GM23338 (cell line): ENCODE measurements at regions not wholly inside any gene's neighbourhood (a gene's known extent, or its start where the extent isn't known, plus 50 kb on each side); places are given as distances from the start of the nearest gene placed in this dataset.
A peak's percentile ranks its signal among the peaks of the same experiment; 100 is the strongest.

Experiments
- ATAC-seq: fragments of 200-7000 bp; cut with Tn5 transposase; 3 replicates; pipeline ENCODE4 v1.9.1; 2020
- DNase-seq: peaks from one replicate; pipeline ENCODE4 v3.0.0-alpha.2; 2015; ENCODE audit warnings: low spot score
- H2AFZ ChIP-seq: fragments of 200-600 bp; sonication (generic); 2 replicates; pipeline ENCODE4 v1.8.0; 2016; ENCODE audit warnings: antibody characterized with exemption, mild to moderate bottlenecking, moderate library complexity
- H3F3A ChIP-seq: fragments of 200-600 bp; sonication (generic); replicated peaks from 2 replicates; pipeline ENCODE4 v1.8.0; 2017; ENCODE audit warnings: antibody characterized with exemption, mixed run types, low read depth
- H3K27ac ChIP-seq: fragments of 200-600 bp; sonication (generic); 2 replicates; pipeline ENCODE4 v1.6.1; 2016; ENCODE audit warnings: low read depth
- H3K27me3 ChIP-seq: fragments of 200-600 bp; sonication (generic); 2 replicates; pipeline ENCODE4 v1.8.0; 2016; ENCODE audit warnings: mild to moderate bottlenecking, mixed run types, moderate library complexity; ENCODE audit not compliant: insufficient read depth
- H3K36me3 ChIP-seq: fragments of 200-600 bp; sonication (generic); 2 replicates; pipeline ENCODE4 v1.8.0; 2016; ENCODE audit warnings: mild to moderate bottlenecking; ENCODE audit not compliant: insufficient read depth
- H3K4me1 ChIP-seq: fragments of 200-600 bp; sonication (generic); 2 replicates; pipeline ENCODE4 v1.8.0; 2016; ENCODE audit warnings: mild to moderate bottlenecking, moderate library complexity; ENCODE audit not compliant: insufficient read depth
- H3K4me2 ChIP-seq: fragments of 200-600 bp; sonication (generic); 2 replicates; pipeline ENCODE4 v1.7.1; 2017; ENCODE audit warnings: mixed run types
- H3K4me3 ChIP-seq: fragments of 200-600 bp; sonication (generic); 2 replicates; pipeline ENCODE4 v1.6.1; 2016; ENCODE audit warnings: mixed run types
- H3K79me2 ChIP-seq: fragments of 200-600 bp; sonication (generic); replicated peaks from 2 replicates; pipeline ENCODE4 v1.8.0; 2017; ENCODE audit warnings: mild to moderate bottlenecking; ENCODE audit not compliant: insufficient read depth
- H3K9me2 ChIP-seq: fragments of 200-600 bp; sonication (generic); 2 replicates; pipeline ENCODE4 v1.8.0; 2017; ENCODE audit not compliant: insufficient read depth
- H4K20me1 ChIP-seq: fragments of 200-600 bp; sonication (generic); replicated peaks from 2 replicates; pipeline ENCODE4 v1.8.0; 2017; ENCODE audit warnings: mild to moderate bottlenecking; ENCODE audit not compliant: insufficient read depth
- H3K27ac Mint-ChIP-seq: 2 replicates; pipeline ENCODE4 v1.8.0; 2020; ENCODE audit warnings: inconsistent platforms, mild to moderate bottlenecking, moderate library complexity, mixed read lengths
- H3K27me3 Mint-ChIP-seq: 3 replicates; pipeline ENCODE4 v1.8.0; 2022; ENCODE audit warnings: low read depth, mild to moderate bottlenecking, moderate library complexity, mixed read lengths, inconsistent platforms; ENCODE audit not compliant: insufficient read depth, poor library complexity
- H3K36me3 Mint-ChIP-seq: 3 replicates; pipeline ENCODE4 v1.8.0; 2021; ENCODE audit warnings: low read depth, mild to moderate bottlenecking, inconsistent platforms, moderate library complexity, mixed read lengths
- H3K4me1 Mint-ChIP-seq: 3 replicates; pipeline ENCODE4 v1.8.0; 2020; ENCODE audit warnings: mild to moderate bottlenecking, inconsistent platforms, mixed read lengths
- H3K4me3 Mint-ChIP-seq: 3 replicates; pipeline ENCODE4 v1.8.0; 2021; ENCODE audit warnings: moderate library complexity, mild to moderate bottlenecking, inconsistent platforms, mixed read lengths
- H3K9me3 Mint-ChIP-seq: 3 replicates; pipeline ENCODE4 v1.8.0; 2020; ENCODE audit warnings: moderate library complexity, mild to moderate bottlenecking, inconsistent platforms, mixed read lengths
- EZH2 ChIP-seq: fragments of 200-600 bp; sonication (generic); IDR thresholded peaks from one replicate; pipeline ENCODE4 v1.8.0; 2017; ENCODE audit warnings: antibody characterized with exemption, mild to moderate bottlenecking, low read depth; ENCODE audit not compliant: unreplicated experiment
- ZNF114 ChIP-seq: fragments of 250-450 bp; sonication (Bioruptor Pico); IDR thresholded peaks from 2 replicates; pipeline ENCODE4 v1.5.0; 2020; ENCODE audit warnings: mild to moderate bottlenecking, moderate library complexity
- ZNF331 ChIP-seq: fragments of 250-450 bp; sonication (Bioruptor Pico); IDR thresholded peaks from 2 replicates; pipeline ENCODE4 v1.5.0; 2020; ENCODE audit warnings: low read depth, mild to moderate bottlenecking, moderate library complexity
- TF ChIP-seq, protein P1 (sequence below): fragments of 250-450 bp; sonication (Bioruptor Pico); IDR thresholded peaks from 2 replicates; pipeline ENCODE4 v1.5.0; 2020; ENCODE audit warnings: mild to moderate bottlenecking, moderate library complexity
- TF ChIP-seq, protein P2 (sequence below), 2 experiments: fragments of 200-600 bp in 1 of 2; sonication (generic) in 1 of 2; conservative IDR thresholded peaks; 2 replicates each; pipeline versions ENCODE4 v1.5.1 to v1.6.1; 2016 to 2017; ENCODE audit warnings: antibody characterized with exemption in 2 of 2, low read depth in 2 of 2, mild to moderate bottlenecking in 2 of 2, moderate library complexity in 1 of 2

DNA sequence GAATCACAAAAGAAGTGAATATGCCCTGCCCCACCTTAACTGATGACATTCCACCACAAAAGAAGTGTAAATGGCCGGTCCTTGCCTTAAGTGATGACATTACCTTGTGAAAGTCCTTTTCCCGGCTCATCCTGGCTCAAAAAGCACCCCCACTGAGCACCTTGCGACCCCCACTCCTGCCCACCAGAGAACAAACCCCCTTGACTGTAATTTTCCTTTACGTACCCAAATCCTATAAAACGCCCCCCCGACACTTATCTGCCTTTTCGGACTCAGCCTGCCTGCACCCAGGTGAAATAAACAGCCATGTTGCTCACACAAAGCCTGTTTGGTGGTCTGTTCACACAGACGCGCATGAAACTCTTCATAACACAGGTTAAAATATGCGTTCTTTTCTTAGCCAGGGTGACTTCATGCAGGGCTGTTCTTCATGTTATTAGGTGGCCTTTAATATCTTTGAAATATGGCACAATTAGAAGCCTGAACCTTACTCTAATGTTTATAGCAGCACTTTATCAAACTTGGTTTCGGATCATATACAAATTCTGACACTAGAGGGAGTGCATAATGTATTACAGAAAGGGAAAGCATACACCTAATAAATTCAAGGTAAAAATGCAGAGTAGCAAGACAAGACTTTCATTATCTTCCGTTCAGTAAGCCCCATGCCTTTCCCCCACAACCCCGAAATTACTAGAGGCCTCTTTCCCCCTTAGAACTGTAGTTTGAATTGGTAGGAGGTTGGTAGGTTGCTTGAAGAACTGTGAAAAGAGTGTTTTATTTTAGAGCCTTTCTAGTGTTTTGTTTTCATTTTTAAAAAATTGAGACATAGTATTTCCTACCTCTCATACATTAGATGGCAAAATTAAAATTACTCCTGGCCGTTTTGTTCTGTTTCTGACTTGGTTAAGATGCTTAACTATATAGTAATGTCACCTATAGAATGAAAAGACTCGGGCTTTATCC is 117.9 kb downstream of the NPY start (continued):
- TF ChIP-seq, protein P1, sequence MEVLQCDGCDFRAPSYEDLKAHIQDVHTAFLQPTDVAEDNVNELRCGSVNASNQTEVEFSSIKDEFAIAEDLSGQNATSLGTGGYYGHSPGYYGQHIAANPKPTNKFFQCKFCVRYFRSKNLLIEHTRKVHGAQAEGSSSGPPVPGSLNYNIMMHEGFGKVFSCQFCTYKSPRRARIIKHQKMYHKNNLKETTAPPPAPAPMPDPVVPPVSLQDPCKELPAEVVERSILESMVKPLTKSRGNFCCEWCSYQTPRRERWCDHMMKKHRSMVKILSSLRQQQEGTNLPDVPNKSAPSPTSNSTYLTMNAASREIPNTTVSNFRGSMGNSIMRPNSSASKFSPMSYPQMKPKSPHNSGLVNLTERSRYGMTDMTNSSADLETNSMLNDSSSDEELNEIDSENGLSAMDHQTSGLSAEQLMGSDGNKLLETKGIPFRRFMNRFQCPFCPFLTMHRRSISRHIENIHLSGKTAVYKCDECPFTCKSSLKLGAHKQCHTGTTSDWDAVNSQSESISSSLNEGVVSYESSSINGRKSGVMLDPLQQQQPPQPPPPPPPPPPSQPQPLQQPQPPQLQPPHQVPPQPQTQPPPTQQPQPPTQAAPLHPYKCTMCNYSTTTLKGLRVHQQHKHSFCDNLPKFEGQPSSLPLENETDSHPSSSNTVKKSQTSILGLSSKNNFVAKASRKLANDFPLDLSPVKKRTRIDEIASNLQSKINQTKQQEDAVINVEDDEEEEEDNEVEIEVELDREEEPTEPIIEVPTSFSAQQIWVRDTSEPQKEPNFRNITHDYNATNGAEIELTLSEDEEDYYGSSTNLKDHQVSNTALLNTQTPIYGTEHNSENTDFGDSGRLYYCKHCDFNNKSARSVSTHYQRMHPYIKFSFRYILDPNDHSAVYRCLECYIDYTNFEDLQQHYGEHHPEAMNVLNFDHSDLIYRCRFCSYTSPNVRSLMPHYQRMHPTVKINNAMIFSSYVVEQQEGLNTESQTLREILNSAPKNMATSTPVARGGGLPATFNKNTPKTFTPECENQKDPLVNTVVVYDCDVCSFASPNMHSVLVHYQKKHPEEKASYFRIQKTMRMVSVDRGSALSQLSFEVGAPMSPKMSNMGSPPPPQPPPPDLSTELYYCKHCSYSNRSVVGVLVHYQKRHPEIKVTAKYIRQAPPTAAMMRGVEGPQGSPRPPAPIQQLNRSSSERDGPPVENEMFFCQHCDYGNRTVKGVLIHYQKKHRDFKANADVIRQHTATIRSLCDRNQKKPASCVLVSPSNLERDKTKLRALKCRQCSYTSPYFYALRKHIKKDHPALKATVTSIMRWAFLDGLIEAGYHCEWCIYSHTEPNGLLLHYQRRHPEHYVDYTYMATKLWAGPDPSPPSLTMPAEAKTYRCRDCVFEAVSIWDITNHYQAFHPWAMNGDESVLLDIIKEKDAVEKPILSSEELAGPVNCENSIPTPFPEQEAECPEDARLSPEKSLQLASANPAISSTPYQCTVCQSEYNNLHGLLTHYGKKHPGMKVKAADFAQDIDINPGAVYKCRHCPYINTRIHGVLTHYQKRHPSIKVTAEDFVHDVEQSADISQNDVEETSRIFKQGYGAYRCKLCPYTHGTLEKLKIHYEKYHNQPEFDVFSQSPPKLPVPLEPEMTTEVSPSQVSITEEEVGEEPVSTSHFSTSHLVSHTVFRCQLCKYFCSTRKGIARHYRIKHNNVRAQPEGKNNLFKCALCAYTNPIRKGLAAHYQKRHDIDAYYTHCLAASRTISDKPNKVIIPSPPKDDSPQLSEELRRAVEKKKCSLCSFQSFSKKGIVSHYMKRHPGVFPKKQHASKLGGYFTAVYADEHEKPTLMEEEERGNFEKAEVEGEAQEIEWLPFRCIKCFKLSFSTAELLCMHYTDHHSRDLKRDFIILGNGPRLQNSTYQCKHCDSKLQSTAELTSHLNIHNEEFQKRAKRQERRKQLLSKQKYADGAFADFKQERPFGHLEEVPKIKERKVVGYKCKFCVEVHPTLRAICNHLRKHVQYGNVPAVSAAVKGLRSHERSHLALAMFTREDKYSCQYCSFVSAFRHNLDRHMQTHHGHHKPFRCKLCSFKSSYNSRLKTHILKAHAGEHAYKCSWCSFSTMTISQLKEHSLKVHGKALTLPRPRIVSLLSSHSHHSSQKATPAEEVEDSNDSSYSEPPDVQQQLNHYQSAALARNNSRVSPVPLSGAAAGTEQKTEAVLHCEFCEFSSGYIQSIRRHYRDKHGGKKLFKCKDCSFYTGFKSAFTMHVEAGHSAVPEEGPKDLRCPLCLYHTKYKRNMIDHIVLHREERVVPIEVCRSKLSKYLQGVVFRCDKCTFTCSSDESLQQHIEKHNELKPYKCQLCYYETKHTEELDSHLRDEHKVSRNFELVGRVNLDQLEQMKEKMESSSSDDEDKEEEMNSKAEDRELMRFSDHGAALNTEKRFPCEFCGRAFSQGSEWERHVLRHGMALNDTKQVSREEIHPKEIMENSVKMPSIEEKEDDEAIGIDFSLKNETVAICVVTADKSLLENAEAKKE = no peak
- TF ChIP-seq EZH2 (no peak), ZNF331 (CRISPR knock-in tag) (no peak), ZNF114 (CRISPR knock-in tag) (no peak)

DNA sequence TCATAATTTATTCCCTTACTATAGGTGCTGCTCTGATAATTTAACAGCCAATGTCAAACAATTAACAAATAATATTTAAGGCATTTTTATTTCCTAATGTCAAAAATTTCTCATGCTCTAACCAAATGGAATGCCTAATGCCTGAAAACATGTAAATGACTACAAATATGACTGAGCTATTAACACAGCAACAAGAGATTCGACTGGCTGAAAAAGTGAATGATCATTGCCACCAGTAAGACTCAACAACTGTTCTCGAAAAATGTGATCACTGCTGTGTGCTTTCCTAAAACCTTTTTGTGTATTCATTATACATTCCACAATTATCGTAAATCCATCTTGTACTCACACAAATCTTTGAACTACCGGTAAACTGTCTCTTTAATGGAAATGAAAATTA is 118.7 kb downstream of the NPY start:
- peak overlapping the region; percentile 85 for H3K4me2 ChIP-seq
- peaks cover 60% of the 10 kb centered on the region for H3F3A ChIP-seq
- Mint-ChIP-seq H3K4me3 (peak overlapping the region; percentile 95), H3K9me3 (peaks cover 21% of the 10 kb centered on the region), H3K27ac (peak overlapping the region; percentile 63), H3K36me3 (peaks cover 99% of the 10 kb centered on the region), H3K27me3 (peaks cover 34% of the 10 kb centered on the region), H3K4me1 (peaks cover 66% of the 10 kb centered on the region)
- peak overlapping the region; percentile 93 for H3K27ac ChIP-seq
- H3K4me1 ChIP-seq = peaks cover 51% of the 10 kb centered on the region
- H3K79me2 ChIP-seq = peaks cover 65% of the 10 kb centered on the region
- H4K20me1 ChIP-seq = no peaks in the 10 kb centered on the region; the same call in 1 of the 2 replicates
- peaks cover 47% of the 10 kb centered on the region for H3K36me3 ChIP-seq
- DNase-seq (no peak), ATAC-seq (no peak)
- H3K9me2 ChIP-seq = no peaks in the 10 kb centered on the region
- no peak overlapping the region for H2AFZ ChIP-seq
- H3K27me3 ChIP-seq = no peaks in the 10 kb centered on the region
- H3K4me3 ChIP-seq = peak overlapping the region; percentile 63
- TF ChIP-seq EZH2 (no peak), ZNF331 (CRISPR knock-in tag) (no peak)
- TF ChIP-seq, protein P1 = no peak
- TF ChIP-seq, protein P2, sequence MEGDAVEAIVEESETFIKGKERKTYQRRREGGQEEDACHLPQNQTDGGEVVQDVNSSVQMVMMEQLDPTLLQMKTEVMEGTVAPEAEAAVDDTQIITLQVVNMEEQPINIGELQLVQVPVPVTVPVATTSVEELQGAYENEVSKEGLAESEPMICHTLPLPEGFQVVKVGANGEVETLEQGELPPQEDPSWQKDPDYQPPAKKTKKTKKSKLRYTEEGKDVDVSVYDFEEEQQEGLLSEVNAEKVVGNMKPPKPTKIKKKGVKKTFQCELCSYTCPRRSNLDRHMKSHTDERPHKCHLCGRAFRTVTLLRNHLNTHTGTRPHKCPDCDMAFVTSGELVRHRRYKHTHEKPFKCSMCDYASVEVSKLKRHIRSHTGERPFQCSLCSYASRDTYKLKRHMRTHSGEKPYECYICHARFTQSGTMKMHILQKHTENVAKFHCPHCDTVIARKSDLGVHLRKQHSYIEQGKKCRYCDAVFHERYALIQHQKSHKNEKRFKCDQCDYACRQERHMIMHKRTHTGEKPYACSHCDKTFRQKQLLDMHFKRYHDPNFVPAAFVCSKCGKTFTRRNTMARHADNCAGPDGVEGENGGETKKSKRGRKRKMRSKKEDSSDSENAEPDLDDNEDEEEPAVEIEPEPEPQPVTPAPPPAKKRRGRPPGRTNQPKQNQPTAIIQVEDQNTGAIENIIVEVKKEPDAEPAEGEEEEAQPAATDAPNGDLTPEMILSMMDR (conservative IDR thresholded peaks at IDR 0.05; ENCODE audit: low read depth in 2 of 2) = no peak
